PC-3 (cell line): ENCODE measurements at regions not wholly inside any gene's neighbourhood (a gene's known extent, or its start where the extent isn't known, plus 50 kb on each side); places are given as distances from the start of the nearest gene placed in this dataset.

Experiments
- CTCF ChIP-seq: fragments of 300-600 bp; sonication (generic); conservative IDR thresholded peaks from 2 replicates; pipeline ENCODE4 v1.5.1; 2017; ENCODE audit warnings: antibody characterized with exemption, low read depth, mild to moderate bottlenecking, low read length
- EZH2 ChIP-seq: fragments of 300-600 bp; sonication (generic); IDR thresholded peaks from one replicate; pipeline ENCODE4 v1.6.1; 2017; ENCODE audit warnings: antibody characterized with exemption, mild to moderate bottlenecking, low read length; ENCODE audit not compliant: unreplicated experiment

DNA sequence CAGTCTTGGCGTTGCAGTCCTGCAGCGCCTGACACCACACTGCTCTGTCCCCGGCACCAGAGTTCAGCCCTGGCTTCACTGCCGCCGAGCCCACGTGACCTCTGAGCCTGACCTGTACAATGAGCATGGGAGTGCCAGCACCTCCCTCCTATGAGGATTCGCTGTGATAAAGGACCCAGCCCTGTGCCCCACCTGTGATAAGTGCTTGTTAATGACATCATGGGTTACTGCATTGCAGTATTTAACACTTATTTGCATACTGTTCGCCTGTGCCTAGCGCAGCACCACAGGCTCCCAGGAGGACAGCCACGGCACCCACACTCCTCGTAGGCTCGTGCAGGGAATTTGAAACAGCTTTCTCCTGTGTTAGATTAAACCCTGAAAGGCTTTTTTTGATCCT is 118.2 kb upstream of the GSC start:
- TF ChIP-seq CTCF (no peak), EZH2 (no peak)
